Naive thymus-derived CD8-positive, alpha-beta T cell (primary cell): ENCODE measurements at regions not wholly inside any gene's neighbourhood (a gene's known extent, or its start where the extent isn't known, plus 50 kb on each side); places are given as distances from the start of the nearest gene placed in this dataset.

Source experiments
- ATAC-seq, 2 donors: fragments of 150-1000 bp; cut with Tn5 transposase in 1 of 2; sonication (Bioruptor Pico), chemical (Tn5 transposase) in 1 of 2; 1 replicate in 1 of 2; 2 replicates in 1 of 2; pipeline ENCODE4 v1.10.0; 2021; ENCODE audit warnings: mild to moderate bottlenecking in 2 of 2, moderate library complexity in 2 of 2
- POLR2A ChIA-PET: fragments of 350-600 bp; sonication (Branson Sonifier 250); formaldehyde crosslinking; loops from one replicate; lab custom pipeline; 2021; ENCODE audit warnings: antibody characterized with exemption; lab: Charles Lee
- DNase-seq, 10 donors: peaks; one replicate each; pipeline versions ENCODE4 v3.0.0 to v3.0.0-alpha.2; 2020 to 2022
- H3K27ac Mint-ChIP-seq, 10 donors: one replicate each; pipeline ENCODE4 v1.8.0; 2020 to 2022; ENCODE audit warnings: mild to moderate bottlenecking in 10 of 10, mixed read lengths in 10 of 10, moderate library complexity in 4 of 10, inconsistent platforms in 1 of 10
- H3K27me3 Mint-ChIP-seq, 5 donors: one replicate each; pipeline ENCODE4 v1.8.0; 2021 to 2022; ENCODE audit warnings: mixed read lengths in 5 of 5
- H3K36me3 Mint-ChIP-seq, 3 donors: one replicate each; pipeline ENCODE4 v1.8.0; 2020 to 2022; ENCODE audit warnings: mixed read lengths in 3 of 3, mild to moderate bottlenecking in 2 of 3, inconsistent platforms in 1 of 3
- H3K4me1 Mint-ChIP-seq, 4 donors: one replicate each; pipeline ENCODE4 v1.8.0; 2021 to 2022; ENCODE audit warnings: mixed read lengths in 4 of 4
- H3K4me3 Mint-ChIP-seq, 10 donors: one replicate each; pipeline ENCODE4 v1.8.0; 2020 to 2022; ENCODE audit warnings: mild to moderate bottlenecking in 10 of 10, mixed read lengths in 10 of 10, moderate library complexity in 6 of 10, inconsistent platforms in 1 of 10
- H3K9me3 Mint-ChIP-seq, 9 donors: one replicate each; pipeline ENCODE4 v1.8.0; 2020 to 2022; ENCODE audit warnings: mixed read lengths in 9 of 9, mild to moderate bottlenecking in 3 of 9, inconsistent platforms in 1 of 9, moderate library complexity in 1 of 9

DNA sequence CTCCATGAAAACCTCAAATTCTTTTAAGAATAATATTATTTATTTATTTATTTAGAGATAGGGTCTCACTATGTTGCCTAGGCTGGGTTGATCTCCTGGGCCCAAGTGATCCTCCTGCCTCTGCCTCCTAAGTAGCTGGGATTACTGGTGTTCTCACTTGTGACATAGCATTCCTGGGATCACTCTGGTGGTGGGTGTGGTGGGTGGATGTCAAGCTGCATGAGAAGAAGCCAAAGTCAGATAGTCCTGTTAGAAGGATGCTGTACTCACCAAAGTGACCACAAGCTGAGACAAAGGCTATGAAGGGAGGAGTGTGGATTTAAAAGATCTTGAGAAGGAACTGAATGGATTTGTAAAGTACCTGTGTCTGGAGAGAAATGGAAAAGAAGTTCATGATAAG, 87.9 kb upstream of the SPON1 start:
- ATAC-seq = no peak
- POLR2A ChIA-PET = no interaction called here
- H3K4me3 Mint-ChIP-seq = no peak overlapping the region
- no peak for DNase-seq
- no peaks in the 10 kb centered on the region for H3K27me3 Mint-ChIP-seq
- H3K4me1 Mint-ChIP-seq = peaks cover 17 to 36% (median 22%) of the 10 kb centered on the region in 4 donors
- H3K27ac Mint-ChIP-seq = peak overlapping the region in 6 of 10 donors; percentile 3 to 77 (median 30)
- peaks cover 0 to 19% (median 0%) of the 10 kb centered on the region in 9 donors for H3K9me3 Mint-ChIP-seq
- peaks cover 0 to 5% (median 3%) of the 10 kb centered on the region in 3 donors for H3K36me3 Mint-ChIP-seq

DNA sequence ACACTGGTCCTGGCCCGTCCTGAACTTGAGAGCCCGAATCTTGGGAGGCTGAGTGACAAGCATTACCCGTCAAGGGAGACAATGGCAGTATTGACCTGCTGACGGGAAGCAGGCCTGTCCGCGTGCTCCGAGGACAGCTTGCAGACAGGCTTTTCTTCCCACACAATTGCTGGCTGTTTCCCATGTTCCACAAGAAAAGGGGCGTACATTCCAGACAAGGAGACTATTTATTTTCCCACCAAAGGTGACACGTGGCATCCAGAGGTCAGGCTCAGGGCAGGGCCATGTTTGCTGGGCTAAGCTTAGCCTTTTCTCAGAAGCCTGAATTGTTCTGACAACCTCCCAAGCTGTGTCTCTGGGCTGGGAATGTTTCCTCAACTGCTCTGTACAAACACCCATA, 86.9 kb upstream of the SPON1 start:
- H3K4me3 Mint-ChIP-seq = no peak overlapping the region
- ATAC-seq (no peak), DNase-seq (no peak)
- no peaks in the 10 kb centered on the region for H3K27me3 Mint-ChIP-seq
- peak overlapping the region in 2 of 10 donors; percentile 2 to 35 for H3K27ac Mint-ChIP-seq
- peaks cover 9 to 27% (median 19%) of the 10 kb centered on the region in 4 donors for H3K4me1 Mint-ChIP-seq
- POLR2A ChIA-PET = interaction anchor here (0.6 to 2.0 kb wide), 2 partner anchors 11 to 65 kb away, joined by 4 to 7 read pairs; no protein-coding TSS in a partner anchor
- H3K36me3 Mint-ChIP-seq = peaks cover 0 to 5% (median under 1%) of the 10 kb centered on the region in 3 donors
- H3K9me3 Mint-ChIP-seq = peaks cover 0 to 13% (median 0%) of the 10 kb centered on the region in 9 donors

DNA sequence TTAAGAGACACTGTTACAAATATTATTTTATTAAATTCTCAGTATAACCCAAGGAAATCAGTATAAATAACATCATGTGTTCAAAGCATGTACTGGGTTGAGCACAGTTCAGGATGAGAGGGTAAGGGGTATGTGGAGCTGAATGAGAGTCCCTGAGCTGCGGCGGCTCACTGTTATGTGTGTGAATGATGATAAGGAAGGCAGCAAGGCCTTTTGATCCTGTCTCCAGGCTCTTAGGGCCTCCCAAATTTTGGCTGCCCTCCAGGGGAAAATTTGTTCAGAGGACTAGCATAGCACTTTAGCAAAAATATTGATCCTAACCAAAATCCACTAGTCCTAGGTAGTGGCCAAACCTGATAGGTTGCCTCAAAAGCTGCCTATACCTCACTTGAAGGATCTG, 86.1 kb upstream of the SPON1 start:
- Mint-ChIP-seq H3K36me3 (peaks cover 0 to 2% (median 0%) of the 10 kb centered on the region in 3 donors), H3K27me3 (no peaks in the 10 kb centered on the region), H3K4me3 (no peak overlapping the region), H3K9me3 (peaks cover 0 to 5% (median 0%) of the 10 kb centered on the region in 9 donors), H3K27ac (peak overlapping the region in 3 of 10 donors; percentile 23 to 44 (median 24)), H3K4me1 (peaks cover 2 to 23% (median 18%) of the 10 kb centered on the region in 4 donors)
- POLR2A ChIA-PET = interaction anchor here (0.5 to 2.0 kb wide), 3 partner anchors 12 to 99 kb away, joined by 3 to 7 read pairs (median 4); no protein-coding TSS in a partner anchor
- ATAC-seq (no peak), DNase-seq (no peak)

DNA sequence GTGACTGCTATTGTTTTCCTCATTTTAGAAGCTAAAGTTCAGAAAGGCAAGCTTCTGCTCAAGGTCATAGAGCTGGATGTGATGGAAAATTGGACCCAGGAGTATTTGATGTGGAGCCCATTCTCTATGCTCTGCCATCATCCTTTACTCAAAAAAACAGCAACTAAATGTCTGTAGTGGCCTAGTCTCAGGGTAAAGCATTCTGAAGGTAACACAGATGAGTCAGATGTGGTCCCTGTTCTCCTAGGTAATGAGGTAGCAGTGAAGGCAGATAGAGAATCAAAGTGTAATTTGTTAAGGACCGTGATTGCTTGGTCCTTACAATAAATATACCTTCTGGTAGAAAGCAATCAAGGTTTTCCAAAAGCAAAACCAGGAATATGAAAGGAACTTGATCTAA, 84.4 kb upstream of the SPON1 start:
- Mint-ChIP-seq H3K4me1 (peaks cover 1 to 16% (median 12%) of the 10 kb centered on the region in 4 donors), H3K4me3 (no peak overlapping the region), H3K27me3 (no peaks in the 10 kb centered on the region), H3K36me3 (no peaks in the 10 kb centered on the region), H3K9me3 (no peaks in the 10 kb centered on the region), H3K27ac (peak overlapping the region in 4 of 10 donors; percentile 1 to 59 (median 33))
- ATAC-seq = no peak
- DNase-seq = no peak
- POLR2A ChIA-PET = no interaction called here

DNA sequence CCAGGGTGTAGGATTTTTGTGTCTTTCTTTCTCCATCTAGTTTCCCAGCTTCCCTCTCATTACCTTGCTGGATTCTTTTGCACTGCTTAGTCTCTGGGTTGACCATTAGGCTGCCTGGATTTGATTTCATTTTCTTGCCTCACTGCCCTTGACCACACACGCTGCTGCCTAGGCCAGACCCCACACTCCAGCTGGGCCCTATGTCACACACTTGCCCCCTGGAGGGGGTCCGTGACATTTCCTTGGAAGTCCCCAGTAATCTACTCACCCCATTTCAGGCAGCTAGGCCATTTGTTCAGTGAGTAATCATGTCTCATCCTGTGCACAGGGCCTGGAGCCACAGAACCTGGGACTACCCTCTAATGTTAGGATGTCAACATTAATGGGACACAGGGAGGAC, 81.9 kb upstream of the SPON1 start:
- Mint-ChIP-seq H3K9me3 (no peaks in the 10 kb centered on the region), H3K4me3 (peak overlapping the region in 1 of 10 donors; percentile 0), H3K36me3 (no peaks in the 10 kb centered on the region), H3K27ac (peak overlapping the region in 5 of 10 donors; percentile 14 to 69 (median 58)), H3K27me3 (no peaks in the 10 kb centered on the region), H3K4me1 (peaks cover 0 to 13% (median 10%) of the 10 kb centered on the region in 4 donors)
- POLR2A ChIA-PET = interaction anchor here (0.8 kb wide), 1 partner anchor 10 kb away, joined by 3 read pairs; no protein-coding TSS in a partner anchor
- ATAC-seq = no peak
- DNase-seq = no peak

DNA sequence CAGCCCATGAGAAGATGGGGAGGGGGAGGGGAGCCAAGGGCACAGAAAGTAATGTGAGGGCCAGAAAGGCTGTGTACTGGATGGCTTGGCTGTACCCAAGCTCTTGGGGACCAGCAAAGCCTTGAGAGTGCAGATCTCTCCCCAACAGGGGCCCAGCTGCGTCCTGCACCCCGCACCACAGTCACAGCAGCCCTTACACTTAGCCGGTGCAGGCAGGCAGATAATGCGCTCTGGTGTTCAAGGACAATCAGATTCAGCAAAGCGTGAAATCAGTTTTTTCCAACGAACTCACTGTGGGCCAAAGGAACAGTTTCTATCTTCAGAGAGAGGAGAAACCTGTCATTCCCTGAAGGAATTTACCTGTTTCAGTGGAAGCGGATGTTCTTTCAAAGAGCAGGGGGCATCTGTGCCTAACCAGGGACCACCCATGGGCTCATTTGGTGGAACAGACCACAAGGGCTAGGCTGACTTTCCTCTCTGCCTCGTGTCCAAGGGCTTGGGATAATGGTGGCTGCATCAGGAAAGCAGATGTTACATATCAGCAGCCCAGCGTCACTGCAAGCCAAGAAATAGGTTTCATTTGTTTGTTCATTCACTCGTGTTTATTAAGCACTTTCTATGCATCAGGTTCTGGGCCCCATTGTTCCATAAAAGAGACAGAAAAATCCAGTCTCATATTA, 81.2 kb upstream of the SPON1 start:
- POLR2A ChIA-PET = interaction anchor here (0.8 kb wide), 1 partner anchor 11 kb away, joined by 3 read pairs; no protein-coding TSS in a partner anchor
- DNase-seq (no peak), ATAC-seq (no peak)
- Mint-ChIP-seq H3K4me3 (no peak overlapping the region), H3K27me3 (no peaks in the 10 kb centered on the region), H3K4me1 (peaks cover 0 to 13% (median 10%) of the 10 kb centered on the region in 4 donors), H3K36me3 (no peaks in the 10 kb centered on the region), H3K9me3 (no peaks in the 10 kb centered on the region), H3K27ac (peak overlapping the region in 2 of 10 donors; percentile 58 to 67)

DNA sequence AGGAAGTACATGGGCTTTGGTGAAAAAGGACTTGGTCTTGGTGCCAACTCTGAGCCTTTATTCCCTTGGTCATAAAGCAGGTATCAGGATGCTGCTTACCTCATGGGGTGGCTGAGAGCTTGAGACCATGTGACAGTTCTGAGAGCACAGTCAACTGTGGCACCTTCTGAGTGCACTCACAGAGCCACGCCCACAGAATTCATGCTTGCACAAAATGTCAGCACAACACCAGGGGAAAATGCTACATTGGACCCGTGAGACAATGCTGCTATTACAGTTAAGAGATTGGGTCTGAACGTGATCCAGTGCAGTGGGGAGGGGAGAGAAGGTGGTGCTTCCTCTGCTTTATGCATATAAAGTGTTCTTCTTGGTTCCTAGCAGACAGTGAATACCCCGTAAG, 79.5 kb upstream of the SPON1 start:
- Mint-ChIP-seq H3K36me3 (no peaks in the 10 kb centered on the region), H3K27ac (peak overlapping the region in 4 of 10 donors; percentile 5 to 68 (median 35)), H3K27me3 (no peaks in the 10 kb centered on the region), H3K9me3 (peaks cover 0 to 9% (median 3%) of the 10 kb centered on the region in 9 donors), H3K4me1 (peaks cover 0 to 13% (median 10%) of the 10 kb centered on the region in 4 donors), H3K4me3 (no peak overlapping the region)
- peak in 1 of 2 donors; percentile 51 for ATAC-seq
- POLR2A ChIA-PET = interaction anchor here (1.0 kb wide), 1 partner anchor 44 kb away, joined by 3 read pairs; no protein-coding TSS in a partner anchor
- no peak for DNase-seq

DNA sequence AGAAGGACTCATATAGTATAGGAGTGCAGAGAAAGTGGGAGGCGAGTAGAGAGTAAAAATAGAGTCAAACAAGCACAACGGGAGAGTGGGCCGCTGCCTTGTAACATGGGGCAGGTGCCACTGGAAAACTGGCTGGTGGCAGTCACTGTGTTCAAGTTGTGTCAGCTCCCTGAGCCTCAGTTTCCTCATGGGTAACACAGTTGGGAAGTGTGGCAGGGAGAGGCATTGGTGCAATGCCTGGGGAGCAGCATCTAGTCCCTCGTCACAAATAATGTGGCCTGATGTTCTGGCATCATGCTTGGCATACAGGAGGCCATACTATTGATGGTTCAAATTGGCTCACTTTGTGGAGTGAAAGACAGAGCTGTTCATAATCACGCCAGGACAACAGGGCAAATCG, 78.9 kb upstream of the SPON1 start:
- no peaks in the 10 kb centered on the region for H3K27me3 Mint-ChIP-seq
- no peak for ATAC-seq
- H3K27ac Mint-ChIP-seq = peak overlapping the region in 2 of 10 donors; percentile 63 to 68
- H3K36me3 Mint-ChIP-seq = no peaks in the 10 kb centered on the region
- POLR2A ChIA-PET = interaction anchor here (1.0 kb wide), 1 partner anchor 43 kb away, joined by 3 read pairs; no protein-coding TSS in a partner anchor
- no peak for DNase-seq
- peaks cover 0 to 9% (median 3%) of the 10 kb centered on the region in 9 donors for H3K9me3 Mint-ChIP-seq
- no peak overlapping the region for H3K4me3 Mint-ChIP-seq
- peaks cover 0 to 13% (median 7%) of the 10 kb centered on the region in 4 donors for H3K4me1 Mint-ChIP-seq

DNA sequence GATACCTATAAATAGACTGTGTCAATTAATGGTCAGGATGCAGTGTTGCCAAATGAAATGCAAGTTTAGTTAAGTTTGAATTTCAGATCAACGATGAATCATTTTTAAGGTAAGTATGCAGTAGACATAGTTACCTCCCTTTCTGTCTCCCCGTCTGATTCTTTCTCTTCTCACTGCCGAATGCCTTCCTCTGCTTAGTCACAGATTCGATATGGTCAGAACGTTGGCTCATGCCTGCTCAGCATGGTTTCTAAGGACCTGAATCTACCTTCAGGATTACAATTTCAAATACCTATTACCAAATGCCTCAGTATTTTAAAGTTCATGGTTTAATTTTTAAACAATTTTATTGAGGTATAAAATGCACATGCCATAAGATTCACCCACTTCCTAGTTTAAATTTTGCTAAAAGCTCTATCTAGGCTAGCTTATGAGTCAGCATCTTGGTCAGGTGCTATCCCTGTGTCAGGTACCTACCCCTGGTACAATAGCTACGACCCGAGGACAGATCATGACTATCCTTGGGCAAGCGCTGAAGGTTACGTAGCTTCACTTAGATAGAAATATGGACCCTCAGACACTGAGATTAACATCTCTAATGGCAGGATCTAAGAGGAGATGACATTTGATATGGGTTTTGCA, 78.2 kb upstream of the SPON1 start:
- DNase-seq (no peak), ATAC-seq (no peak)
- Mint-ChIP-seq H3K27ac (peak overlapping the region in 2 of 10 donors; percentile 13 to 53), H3K9me3 (peaks cover 0 to 9% (median 3%) of the 10 kb centered on the region in 9 donors), H3K4me1 (peaks cover 0 to 13% (median 7%) of the 10 kb centered on the region in 4 donors), H3K36me3 (no peaks in the 10 kb centered on the region), H3K27me3 (no peaks in the 10 kb centered on the region), H3K4me3 (no peak overlapping the region)
- POLR2A ChIA-PET = interaction anchor here (0.6 kb wide), 1 partner anchor 73 kb away, joined by 3 read pairs; no protein-coding TSS in a partner anchor

DNA sequence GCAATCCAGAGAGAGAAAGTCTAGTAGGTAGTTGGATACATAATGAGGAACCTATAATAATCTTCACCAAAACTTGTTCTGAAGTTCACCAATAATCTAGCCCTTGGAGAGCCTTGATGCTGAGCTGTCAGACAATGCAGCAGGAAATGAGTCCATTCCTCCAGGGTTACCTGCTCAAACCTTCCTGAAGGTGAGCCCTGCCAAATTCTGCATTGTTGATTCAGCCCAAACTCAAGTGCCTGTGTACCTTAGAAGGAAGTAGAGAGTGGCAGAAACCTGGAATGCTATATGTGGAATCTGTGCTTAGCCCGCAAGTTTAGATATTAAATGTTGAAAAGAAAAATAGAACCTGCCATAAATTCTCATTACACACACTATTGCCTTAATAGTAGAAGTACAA, 77.4 kb upstream of the SPON1 start:
- H3K4me1 Mint-ChIP-seq = peaks cover 0 to 13% (median 6%) of the 10 kb centered on the region in 4 donors
- no peaks in the 10 kb centered on the region for H3K27me3 Mint-ChIP-seq
- ATAC-seq (no peak), DNase-seq (no peak)
- peak overlapping the region in 2 of 10 donors; percentile 10 to 53 for H3K27ac Mint-ChIP-seq
- POLR2A ChIA-PET = no interaction called here
- no peaks in the 10 kb centered on the region for H3K36me3 Mint-ChIP-seq
- H3K9me3 Mint-ChIP-seq = peaks cover 0 to 9% (median 3%) of the 10 kb centered on the region in 9 donors
- H3K4me3 Mint-ChIP-seq = no peak overlapping the region

DNA sequence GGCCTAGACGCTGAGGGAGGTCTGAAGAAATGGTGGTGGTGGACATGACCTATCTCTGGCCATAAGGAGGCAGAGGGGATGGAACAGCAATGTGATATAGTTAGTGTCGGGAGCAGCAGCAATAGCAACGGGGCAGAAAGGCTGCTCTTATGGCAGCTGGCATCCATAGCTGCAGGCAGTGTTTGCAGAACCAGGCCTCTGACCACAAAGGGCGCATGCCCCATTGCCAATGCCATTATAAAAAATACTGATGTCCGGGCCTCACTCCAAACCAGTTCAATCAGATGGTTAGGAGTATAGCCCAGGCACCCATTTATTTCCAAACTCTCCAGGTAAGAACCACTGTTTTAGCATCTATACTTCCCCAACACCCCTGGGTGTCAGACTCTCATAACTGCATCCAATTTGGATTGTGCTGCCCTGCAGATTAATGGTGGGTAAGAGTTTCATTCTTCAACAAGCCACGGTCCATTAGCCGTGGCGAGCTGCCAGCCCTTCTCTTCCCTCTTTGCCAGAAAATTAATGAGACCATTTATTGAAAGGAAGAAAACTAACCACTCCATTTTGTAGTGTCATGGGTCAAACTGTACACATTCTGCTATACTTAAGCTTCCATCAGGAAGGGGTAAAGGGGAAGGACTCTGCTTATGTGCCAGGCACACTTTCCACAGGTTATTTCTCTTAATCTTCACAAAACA, 72.8 kb upstream of the SPON1 start:
- peak overlapping the region in 1 of 10 donors; percentile 27 for H3K27ac Mint-ChIP-seq
- no peaks in the 10 kb centered on the region for H3K27me3 Mint-ChIP-seq
- peaks cover 4 to 13% (median 7%) of the 10 kb centered on the region in 4 donors for H3K4me1 Mint-ChIP-seq
- no peaks in the 10 kb centered on the region for H3K36me3 Mint-ChIP-seq
- no peak overlapping the region for H3K4me3 Mint-ChIP-seq
- no peak for DNase-seq
- ATAC-seq = no peak
- POLR2A ChIA-PET = no interaction called here
- H3K9me3 Mint-ChIP-seq = peaks cover 0 to 9% (median 3%) of the 10 kb centered on the region in 9 donors

DNA sequence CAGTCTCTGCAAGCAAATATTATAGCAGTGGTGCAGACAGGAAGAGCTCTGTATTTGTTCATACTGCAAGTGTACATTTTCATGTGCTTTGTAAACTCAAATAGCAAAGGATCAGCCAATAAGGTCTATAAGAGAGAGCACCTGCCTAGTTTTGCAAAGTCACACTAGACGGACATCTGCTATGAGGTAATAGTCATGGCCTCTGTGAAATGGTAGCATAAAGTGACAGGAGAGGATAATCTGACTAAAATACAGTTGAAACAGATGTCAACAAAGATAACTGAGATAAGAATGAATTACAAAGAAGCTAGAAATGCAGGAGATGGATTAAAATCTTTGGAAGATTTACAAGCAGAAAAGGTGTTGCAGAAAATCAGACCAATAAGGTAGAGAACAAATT, 70.6 kb upstream of the SPON1 start:
- Mint-ChIP-seq H3K9me3 (peaks cover 0 to 5% (median 1%) of the 10 kb centered on the region in 9 donors), H3K4me1 (peaks cover 4 to 13% (median 10%) of the 10 kb centered on the region in 4 donors), H3K27me3 (no peaks in the 10 kb centered on the region), H3K27ac (peak overlapping the region in 1 of 10 donors; percentile 1), H3K4me3 (no peak overlapping the region), H3K36me3 (no peaks in the 10 kb centered on the region)
- DNase-seq = no peak
- POLR2A ChIA-PET = interaction anchor here (0.8 kb wide), 1 partner anchor 48 kb away, joined by 3 read pairs; no protein-coding TSS in a partner anchor
- no peak for ATAC-seq
